PC-9 (cell line): ENCODE measurements at regions not wholly inside any gene's neighbourhood (a gene's known extent, or its start where the extent isn't known, plus 50 kb on each side); places are given as distances from the start of the nearest gene placed in this dataset.

Experiments
- BruUV-seq: library from RNA; stranded (reverse); fragments of 400-500 nt; replicated peaks from 2 replicates; lab custom pipeline; 2021; lab: Mats Ljungman, UMichigan
- CTCF ChIA-PET: fragments of 300-600 bp; sonication (Branson Sonifier 250); formaldehyde crosslinking; loops from one replicate; lab custom pipeline; 2022; ENCODE audit warnings: antibody characterized with exemption; lab: Charles Lee
- POLR2A ChIA-PET: fragments of 300-600 bp; sonication (Branson Sonifier 250); formaldehyde crosslinking; loops from one replicate; lab custom pipeline; 2022; ENCODE audit warnings: antibody characterized with exemption; ENCODE audit not compliant: unreplicated experiment; lab: Charles Lee
- DNase-seq, 2 experiments: peaks; one replicate each; pipeline versions ENCODE4 v3.0.0 to v3.0.0-alpha.2; 2015 to 2022; ENCODE audit warnings: mixed read lengths in 1 of 2
- H2AFZ ChIP-seq: fragments of 200-600 bp; sonication (generic); 2 replicates; pipeline ENCODE4 v1.8.1; 2017; ENCODE audit warnings: antibody characterized with exemption
- H3F3A ChIP-seq: fragments of 200-600 bp; sonication (generic); 2 replicates; pipeline ENCODE4 v1.8.1; 2017; ENCODE audit warnings: antibody characterized with exemption, mild to moderate bottlenecking, low read depth; ENCODE audit not compliant: insufficient read depth
- H3K27ac ChIP-seq: fragments of 200-600 bp; sonication (generic); 2 replicates; pipeline ENCODE4 v1.6.1; 2016; ENCODE audit warnings: mixed run types
- H3K27me3 ChIP-seq: fragments of 200-600 bp; sonication (generic); 2 replicates; pipeline ENCODE4 v1.6.1; 2016; ENCODE audit warnings: low read depth, mixed run types; ENCODE audit not compliant: insufficient read depth
- H3K36me3 ChIP-seq: fragments of 200-600 bp; sonication (generic); 2 replicates; pipeline ENCODE4 v1.6.1; 2016; ENCODE audit warnings: low read depth, mixed run types
- H3K4me1 ChIP-seq: fragments of 200-600 bp; sonication (generic); replicated peaks from 2 replicates; pipeline ENCODE4 v1.6.1; 2016; ENCODE audit warnings: mixed run types; ENCODE audit not compliant: insufficient read depth
- H3K4me2 ChIP-seq: fragments of 200-600 bp; sonication (generic); 2 replicates; pipeline ENCODE4 v1.6.1; 2017; ENCODE audit warnings: mixed run types
- H3K4me3 ChIP-seq: fragments of 200-600 bp; sonication (generic); 2 replicates; pipeline ENCODE4 v1.6.1; 2016; ENCODE audit warnings: mixed run types
- H3K79me2 ChIP-seq: fragments of 200-600 bp; sonication (generic); 2 replicates; pipeline ENCODE4 v1.6.1; 2017; ENCODE audit warnings: low read depth, mixed run types
- H3K9me2 ChIP-seq: fragments of 200-600 bp; sonication (generic); 2 replicates; pipeline ENCODE4 v1.8.1; 2017; ENCODE audit warnings: mild to moderate bottlenecking; ENCODE audit not compliant: insufficient read depth
- H3K9me3 ChIP-seq: fragments of 200-600 bp; sonication (generic); 2 replicates; pipeline ENCODE4 v1.8.1; 2016; ENCODE audit warnings: low read depth; ENCODE audit not compliant: insufficient read depth
- H4K20me1 ChIP-seq: fragments of 200-600 bp; sonication (generic); 2 replicates; pipeline ENCODE4 v1.8.1; 2017; ENCODE audit not compliant: insufficient read depth
- EZH2 ChIP-seq: fragments of 200-600 bp; sonication (generic); IDR thresholded peaks from 2 replicates; pipeline ENCODE4 v1.8.0; 2017; ENCODE audit warnings: antibody characterized with exemption, low read depth
- intact Hi-C: fragments of 100-400 bp; cut with micrococcal nuclease; formaldehyde crosslinking; loops from one replicate; pipeline ENCODE4 v1.10.0; 2022; ENCODE audit not compliant: unreplicated experiment
- TF ChIP-seq, protein P1 (sequence below): fragments of 200-600 bp; sonication (generic); conservative IDR thresholded peaks from 2 replicates; pipeline ENCODE4 v1.6.1; 2017; ENCODE audit warnings: mixed run types, antibody characterized with exemption, mild to moderate bottlenecking, moderate library complexity

DNA sequence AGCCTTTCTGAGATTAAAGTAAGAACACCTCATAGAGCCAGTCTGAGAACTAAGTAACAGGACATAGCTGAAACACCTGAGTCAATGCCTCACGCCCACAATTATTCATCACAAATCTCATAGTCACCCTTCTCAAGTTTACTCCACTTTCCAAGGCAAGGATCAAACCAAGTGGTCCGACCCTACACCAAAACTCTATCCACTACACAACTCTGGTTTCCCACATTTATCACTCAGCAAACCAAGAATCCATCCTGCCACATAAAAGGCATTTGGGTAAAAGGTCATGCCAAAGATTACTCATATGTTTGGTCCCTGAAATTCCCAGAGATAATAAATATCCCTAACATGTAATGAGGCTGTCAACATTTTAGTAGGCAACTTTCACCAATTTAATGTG, 144.1 kb downstream of the RPAP3 start:
- no peaks in the 10 kb centered on the region for H4K20me1 ChIP-seq
- H3K79me2 ChIP-seq = no peaks in the 10 kb centered on the region
- H3K9me3 ChIP-seq = no peaks in the 10 kb centered on the region; the same call in 1 of the 2 replicates
- BruUV-seq = no TSS peak
- H3K9me2 ChIP-seq = no peaks in the 10 kb centered on the region
- TF ChIP-seq, protein P1, sequence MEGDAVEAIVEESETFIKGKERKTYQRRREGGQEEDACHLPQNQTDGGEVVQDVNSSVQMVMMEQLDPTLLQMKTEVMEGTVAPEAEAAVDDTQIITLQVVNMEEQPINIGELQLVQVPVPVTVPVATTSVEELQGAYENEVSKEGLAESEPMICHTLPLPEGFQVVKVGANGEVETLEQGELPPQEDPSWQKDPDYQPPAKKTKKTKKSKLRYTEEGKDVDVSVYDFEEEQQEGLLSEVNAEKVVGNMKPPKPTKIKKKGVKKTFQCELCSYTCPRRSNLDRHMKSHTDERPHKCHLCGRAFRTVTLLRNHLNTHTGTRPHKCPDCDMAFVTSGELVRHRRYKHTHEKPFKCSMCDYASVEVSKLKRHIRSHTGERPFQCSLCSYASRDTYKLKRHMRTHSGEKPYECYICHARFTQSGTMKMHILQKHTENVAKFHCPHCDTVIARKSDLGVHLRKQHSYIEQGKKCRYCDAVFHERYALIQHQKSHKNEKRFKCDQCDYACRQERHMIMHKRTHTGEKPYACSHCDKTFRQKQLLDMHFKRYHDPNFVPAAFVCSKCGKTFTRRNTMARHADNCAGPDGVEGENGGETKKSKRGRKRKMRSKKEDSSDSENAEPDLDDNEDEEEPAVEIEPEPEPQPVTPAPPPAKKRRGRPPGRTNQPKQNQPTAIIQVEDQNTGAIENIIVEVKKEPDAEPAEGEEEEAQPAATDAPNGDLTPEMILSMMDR = no peak
- TF ChIP-seq EZH2 = no peak
- POLR2A ChIA-PET = no interaction called here
- H3K36me3 ChIP-seq = no peaks in the 10 kb centered on the region
- no peak overlapping the region for H2AFZ ChIP-seq
- peaks cover 5% of the 10 kb centered on the region; the same call in 1 of the 2 replicates for H3K4me1 ChIP-seq
- no peaks in the 10 kb centered on the region for H3K27me3 ChIP-seq
- H3K4me2 ChIP-seq = no peak overlapping the region
- no peaks in the 10 kb centered on the region for H3F3A ChIP-seq
- intact Hi-C loops = no loop called here
- H3K4me3 ChIP-seq = no peak overlapping the region
- DNase-seq = no peak
- CTCF ChIA-PET = no interaction called here
- H3K27ac ChIP-seq = no peak overlapping the region

DNA sequence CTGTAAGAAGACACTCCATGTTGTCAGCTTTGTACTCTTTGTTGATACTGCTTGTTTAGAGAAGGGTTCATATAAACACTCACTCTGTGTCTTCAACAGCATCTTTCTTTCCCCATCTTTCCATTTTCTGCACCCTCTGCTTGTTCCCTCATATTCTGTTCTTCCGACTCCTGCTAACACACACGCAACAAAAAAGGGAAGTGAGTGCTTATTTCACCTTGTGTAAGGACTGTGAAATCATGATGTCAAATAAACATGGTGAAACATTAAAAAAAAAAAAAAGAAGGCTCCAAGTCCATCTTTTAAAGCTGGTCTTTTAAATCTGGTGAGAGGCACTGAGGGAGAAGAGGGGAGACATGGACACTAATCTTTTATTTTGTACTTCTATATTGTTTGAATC, 145.4 kb downstream of the RPAP3 start:
- Histone ChIP-seq H2AFZ (no peak overlapping the region), H3K9me3 (peaks cover 5% of the 10 kb centered on the region; the same call in 1 of the 2 replicates), H3K4me3 (no peak overlapping the region), H3K4me1 (peaks cover 5% of the 10 kb centered on the region; the same call in 1 of the 2 replicates), H4K20me1 (no peaks in the 10 kb centered on the region), H3K27ac (no peak overlapping the region), H3K79me2 (no peaks in the 10 kb centered on the region), H3K9me2 (no peaks in the 10 kb centered on the region), H3F3A (no peaks in the 10 kb centered on the region), H3K27me3 (no peaks in the 10 kb centered on the region), H3K4me2 (no peak overlapping the region), H3K36me3 (no peaks in the 10 kb centered on the region)
- ChIA-PET CTCF (no interaction called here), POLR2A (interaction anchor here (0.6 kb wide), 1 partner anchor 106 kb away, joined by 4 read pairs; no protein-coding TSS in a partner anchor)
- intact Hi-C loops = no loop called here
- no peak for TF ChIP-seq EZH2
- TF ChIP-seq, protein P1 = no peak
- BruUV-seq = no TSS peak
- DNase-seq = no peak

DNA sequence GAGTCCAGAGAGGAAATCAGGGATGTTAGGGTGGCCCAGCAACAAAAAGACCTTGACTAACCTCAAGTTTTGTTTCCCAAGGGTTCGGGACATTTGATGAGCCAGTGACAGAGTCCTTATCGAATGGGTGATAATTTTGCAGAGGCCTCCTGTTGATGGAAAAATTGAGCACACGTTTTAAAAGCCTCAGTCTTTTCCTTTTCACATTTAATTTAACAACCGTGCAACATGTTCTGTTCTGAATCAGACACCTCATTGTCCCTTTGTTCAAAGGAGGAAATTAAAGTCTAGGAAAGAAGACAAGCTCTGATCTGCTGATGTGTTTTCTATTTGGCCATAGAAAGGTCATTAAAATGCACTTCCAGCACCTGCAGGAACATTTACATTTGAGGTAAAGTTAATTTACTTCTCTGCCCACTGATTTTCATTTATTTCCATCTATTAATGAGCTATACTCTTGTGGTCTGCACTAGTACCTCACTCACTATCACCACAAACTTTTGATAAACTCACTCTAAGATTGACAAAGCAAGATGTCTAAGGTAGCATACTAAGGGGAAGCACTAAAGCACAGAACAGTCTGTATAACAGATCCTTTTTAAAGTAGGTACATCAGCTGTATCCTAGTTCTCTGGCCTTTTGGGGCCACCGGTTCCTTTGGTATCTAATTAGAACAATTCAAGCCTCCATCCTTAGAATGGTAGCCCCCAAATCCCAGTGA, 147.0 kb downstream of the RPAP3 start:
- Histone ChIP-seq H3K36me3 (no peaks in the 10 kb centered on the region), H3K79me2 (no peaks in the 10 kb centered on the region), H4K20me1 (no peaks in the 10 kb centered on the region), H3F3A (no peaks in the 10 kb centered on the region), H3K4me1 (peaks cover 5% of the 10 kb centered on the region; the same call in 1 of the 2 replicates), H3K27me3 (no peaks in the 10 kb centered on the region), H3K4me3 (no peak overlapping the region), H3K9me3 (peaks cover 8% of the 10 kb centered on the region; the same call in 1 of the 2 replicates), H3K4me2 (no peak overlapping the region), H3K27ac (no peak overlapping the region), H3K9me2 (no peaks in the 10 kb centered on the region), H2AFZ (no peak overlapping the region)
- no peak for DNase-seq
- intact Hi-C loops = no loop called here
- CTCF ChIA-PET = no interaction called here
- POLR2A ChIA-PET = no interaction called here
- BruUV-seq = no TSS peak
- TF ChIP-seq, protein P1 = no peak
- no peak for TF ChIP-seq EZH2
